ENCODE measurements at regions not wholly inside any gene's neighbourhood (a gene's known extent, or its start where the extent isn't known, plus 50 kb on each side); places are given as distances from the start of the nearest gene placed in this dataset.

- TF ChIP-seq POLR2A (IDR thresholded peaks at IDR 0.05; ENCODE audit: low read depth) = no peak
- peak; percentile 80 to 94 (median 89) for TF ChIP-seq CTCF (IDR thresholded peaks at IDR 0.05)
- TF ChIP-seq EP300 (IDR thresholded peaks at IDR 0.05) = no peak
- no peak for TF ChIP-seq POLR2AphosphoS5 (IDR thresholded peaks at IDR 0.05)
Measured at GRCh38 chr16:52191531-52192134, 355.3 kb downstream of the TOX3 start.
